SK-N-SH (cell line): ENCODE measurements at regions not wholly inside any gene's neighbourhood (a gene's known extent, or its start where the extent isn't known, plus 50 kb on each side); places are given as distances from the start of the nearest gene placed in this dataset.

ENCODE experiments used
- CTCF ChIA-PET: fragments of 300-600, 350-600 bp; formaldehyde crosslinking; extraction: SDS; loops from one replicate; lab custom pipeline; 2021; lab: Yijun Ruan, JAX
- POLR2A ChIA-PET: fragments of 350-600 bp; sonication (Branson Sonifier 250); formaldehyde crosslinking; extraction: SDS; loops from one replicate; lab custom pipeline; 2020; ENCODE audit warnings: antibody characterized with exemption, inconsistent platforms; lab: Yijun Ruan, JAX
- DNase-seq: peaks from one replicate; pipeline ENCODE4 v3.0.0; 2012
- H2AFZ ChIP-seq: fragments of 200-600 bp; sonication (generic); 2 replicates; pipeline ENCODE4 v1.8.1; 2016; ENCODE audit warnings: antibody characterized with exemption, mild to moderate bottlenecking, low read depth
- H3F3A ChIP-seq: fragments of 200-600 bp; sonication (generic); replicated peaks from 2 replicates; pipeline ENCODE3; 2016; ENCODE audit warnings: antibody characterized with exemption, mild to moderate bottlenecking; ENCODE audit not compliant: insufficient read depth
- H3K27ac ChIP-seq, 2 experiments: fragments of 200-500 bp in 1 of 2; fragments of 200-600 bp in 1 of 2; sonication (Bioruptor generic) in 1 of 2; sonication (generic), shearing (Covaris generic) in 1 of 2; 2 replicates each; pipeline versions ENCODE4 v1.5.1 to v1.6.1; 2014 to 2016; ENCODE audit warnings: low read depth in 2 of 2, inconsistent platforms in 1 of 2, low read length in 1 of 2, mild to moderate bottlenecking in 1 of 2, mixed read lengths in 1 of 2
- H3K27me3 ChIP-seq: fragments of 200-600 bp; sonication (generic), shearing (Covaris generic); 2 replicates; pipeline ENCODE4 v1.6.1; 2016; ENCODE audit warnings: mixed run types; ENCODE audit not compliant: insufficient read depth
- H3K36me3 ChIP-seq, 2 experiments: fragments of 200-500 bp in 1 of 2; fragments of 200-600 bp in 1 of 2; sonication (Bioruptor generic) in 1 of 2; sonication (generic) in 1 of 2; replicated peaks in 1 of 2; 2 replicates each; pipeline versions ENCODE3 to v1.5.1; 2014 to 2016; ENCODE audit warnings: low read length in 1 of 2, mild to moderate bottlenecking in 1 of 2; ENCODE audit not compliant: insufficient read depth in 2 of 2, control insufficient read depth in 1 of 2
- H3K4me1 ChIP-seq, 2 experiments: fragments of 200-500 bp in 1 of 2; fragments of 200-600 bp in 1 of 2; sonication (Bioruptor generic) in 1 of 2; sonication (generic), shearing (Covaris generic) in 1 of 2; 2 replicates each; pipeline versions ENCODE4 v1.5.1 to v1.6.1; 2014 to 2016; ENCODE audit warnings: low read depth in 1 of 2, low read length in 1 of 2, mixed run types in 1 of 2; ENCODE audit not compliant: insufficient read depth in 2 of 2, control insufficient read depth in 1 of 2
- H3K4me2 ChIP-seq: fragments of 200-600 bp; sonication (generic), shearing (Covaris generic); 2 replicates; pipeline ENCODE4 v1.6.1; 2017; ENCODE audit warnings: mixed run types
- H3K4me3 ChIP-seq, 2 experiments: fragments of 200-500 bp in 1 of 2; fragments of 200-600 bp in 1 of 2; sonication (Bioruptor generic) in 1 of 2; sonication (generic), shearing (Covaris generic) in 1 of 2; 2 replicates each; pipeline versions ENCODE4 v1.5.1 to v1.8.1; 2014 to 2016; ENCODE audit warnings: low read depth in 2 of 2, inconsistent platforms in 1 of 2, low read length in 1 of 2, mild to moderate bottlenecking in 1 of 2, mixed read lengths in 1 of 2, moderate library complexity in 1 of 2
- H3K79me2 ChIP-seq: fragments of 200-600 bp; sonication (generic); 2 replicates; pipeline ENCODE4 v1.8.1; 2017; ENCODE audit warnings: mild to moderate bottlenecking; ENCODE audit not compliant: insufficient read depth
- H3K9ac ChIP-seq: fragments of 200-600 bp; sonication (generic); 2 replicates; pipeline ENCODE4 v1.6.1; 2017; ENCODE audit warnings: mixed run types
- H3K9me2 ChIP-seq: fragments of 200-600 bp; sonication (generic); 2 replicates; pipeline ENCODE4 v1.6.1; 2017; ENCODE audit warnings: mixed run types
- H3K9me3 ChIP-seq: fragments of 200-600 bp; sonication (generic); 2 replicates; pipeline ENCODE4 v1.6.1; 2017; ENCODE audit warnings: mixed run types, mild to moderate bottlenecking, moderate library complexity
- H4K20me1 ChIP-seq: fragments of 200-600 bp; sonication (generic); 2 replicates; pipeline ENCODE4 v1.6.1; 2017; ENCODE audit warnings: mild to moderate bottlenecking, mixed run types; ENCODE audit not compliant: insufficient read depth
- EP300 ChIP-seq, 2 experiments: IDR thresholded peaks; 2 replicates each; pipeline versions ENCODE4 v1.4.0 to v1.6.1; 2012; ENCODE audit warnings: borderline replicate concordance in 1 of 2, low read depth in 1 of 2, low read length in 1 of 2
- EZH2phosphoT487 ChIP-seq: fragments of 200-600 bp; sonication (generic); IDR thresholded peaks from 2 replicates; pipeline ENCODE4 v1.6.1; 2017; ENCODE audit warnings: low read depth, mixed run types, mild to moderate bottlenecking, antibody characterized with exemption, moderate library complexity, borderline replicate concordance
- FOSL2 ChIP-seq: IDR thresholded peaks from 2 replicates; pipeline ENCODE4 v1.4.0; 2012; ENCODE audit warnings: low read depth, mild to moderate bottlenecking, moderate library complexity, borderline replicate concordance
- FOXJ3 ChIP-seq: sonication (generic); formaldehyde crosslinking; IDR thresholded peaks from 2 replicates; pipeline ENCODE4 v1.5.1; 2020; ENCODE audit warnings: mild to moderate bottlenecking, missing genetic modification reagents
- GABPA ChIP-seq: IDR thresholded peaks from 2 replicates; pipeline ENCODE4 v1.4.0; 2012; ENCODE audit warnings: low read depth, mild to moderate bottlenecking
- IRF3 ChIP-seq: fragments of 150-350 bp; IDR thresholded peaks from 2 replicates; pipeline ENCODE4 v1.6.1; 2016; ENCODE audit warnings: mild to moderate bottlenecking, low read depth, low read length
- MAX ChIP-seq: IDR thresholded peaks from 2 replicates; pipeline ENCODE4 v1.4.0; 2012; ENCODE audit warnings: low read depth
- MXI1 ChIP-seq: IDR thresholded peaks from 2 replicates; pipeline ENCODE4 v1.6.1; 2012; ENCODE audit warnings: mild to moderate bottlenecking, low read depth, low read length, improper control_type of control experiment
- NRF1 ChIP-seq: IDR thresholded peaks from 2 replicates; pipeline ENCODE4 v1.6.1; 2012; ENCODE audit warnings: low read depth, mild to moderate bottlenecking, low read length
- POLR2AphosphoS5 ChIP-seq: IDR thresholded peaks from 2 replicates; pipeline ENCODE4 v1.6.1; 2012; ENCODE audit warnings: low read depth, low read length
- SMC3 ChIP-seq: IDR thresholded peaks from 2 replicates; pipeline ENCODE4 v1.6.1; 2012; ENCODE audit warnings: low read depth, low read length, improper control_type of control experiment
- TCF12 ChIP-seq: IDR thresholded peaks from 2 replicates; pipeline ENCODE4 v1.4.0; 2012
- TEAD4 ChIP-seq: IDR thresholded peaks from 2 replicates; pipeline ENCODE4 v1.4.0; 2012; ENCODE audit warnings: mild to moderate bottlenecking, borderline replicate concordance; ENCODE audit not compliant: insufficient read depth
- WGBS: methylation state at CpG from one replicate; pipeline ENCODE4 v1.1.6; 2017; ENCODE audit warnings: low lambda C conversion rate; 5-methylcytosine and 5-hydroxymethylcytosine counted together
- TF ChIP-seq, protein P1 (sequence below): fragments of 200-600 bp; sonication (generic); IDR thresholded peaks from 2 replicates; pipeline ENCODE4 v1.6.1; 2017; ENCODE audit warnings: antibody characterized with exemption, mild to moderate bottlenecking, moderate library complexity
- TF ChIP-seq, protein P2 (sequence below): IDR thresholded peaks from 2 replicates; pipeline ENCODE4 v1.6.1; 2012; ENCODE audit warnings: mild to moderate bottlenecking, low read depth, low read length, moderate library complexity

- POLR2A ChIA-PET = no interaction called here
These were observed 698.2 kb downstream of the REEP3 start for GRCh38 chr10:64219271-64220025.

GRCh38 chr10:64234489-64234888, 713.3 kb downstream of the REEP3 start:
- Histone ChIP-seq H2AFZ (no peak overlapping the region), H3K27me3 (no peaks in the 10 kb centered on the region), H4K20me1 (no peaks in the 10 kb centered on the region), H3K36me3 (no peaks in the 10 kb centered on the region), H3F3A (no peaks in the 10 kb centered on the region), H3K27ac (no peak overlapping the region), H3K9ac (no peak overlapping the region), H3K4me1 (no peaks in the 10 kb centered on the region), H3K4me2 (no peak overlapping the region), H3K79me2 (no peaks in the 10 kb centered on the region), H3K9me2 (no peaks in the 10 kb centered on the region), H3K9me3 (no peaks in the 10 kb centered on the region), H3K4me3 (no peak overlapping the region)
- no peak for DNase-seq
- POLR2A ChIA-PET = no interaction called here
- CTCF ChIA-PET = no interaction called here
- TF ChIP-seq EZH2phosphoT487 = no peak
- TF ChIP-seq TCF12 = no peak
- no peak for TF ChIP-seq FOSL2
- no peak for TF ChIP-seq IRF3
- TF ChIP-seq, protein P1, sequence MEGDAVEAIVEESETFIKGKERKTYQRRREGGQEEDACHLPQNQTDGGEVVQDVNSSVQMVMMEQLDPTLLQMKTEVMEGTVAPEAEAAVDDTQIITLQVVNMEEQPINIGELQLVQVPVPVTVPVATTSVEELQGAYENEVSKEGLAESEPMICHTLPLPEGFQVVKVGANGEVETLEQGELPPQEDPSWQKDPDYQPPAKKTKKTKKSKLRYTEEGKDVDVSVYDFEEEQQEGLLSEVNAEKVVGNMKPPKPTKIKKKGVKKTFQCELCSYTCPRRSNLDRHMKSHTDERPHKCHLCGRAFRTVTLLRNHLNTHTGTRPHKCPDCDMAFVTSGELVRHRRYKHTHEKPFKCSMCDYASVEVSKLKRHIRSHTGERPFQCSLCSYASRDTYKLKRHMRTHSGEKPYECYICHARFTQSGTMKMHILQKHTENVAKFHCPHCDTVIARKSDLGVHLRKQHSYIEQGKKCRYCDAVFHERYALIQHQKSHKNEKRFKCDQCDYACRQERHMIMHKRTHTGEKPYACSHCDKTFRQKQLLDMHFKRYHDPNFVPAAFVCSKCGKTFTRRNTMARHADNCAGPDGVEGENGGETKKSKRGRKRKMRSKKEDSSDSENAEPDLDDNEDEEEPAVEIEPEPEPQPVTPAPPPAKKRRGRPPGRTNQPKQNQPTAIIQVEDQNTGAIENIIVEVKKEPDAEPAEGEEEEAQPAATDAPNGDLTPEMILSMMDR = no peak
- TF ChIP-seq MAX = no peak
- TF ChIP-seq MXI1 = no peak

More at GRCh38 chr10:64219271-64220025, 698.2 kb downstream of the REEP3 start:
- Histone ChIP-seq H3K9me2 (no peaks in the 10 kb centered on the region), H3K9ac (no peak overlapping the region), H3K4me1 (peaks cover 0 to 2% of the 10 kb centered on the region in 2 experiments; a peak in 1 of 4 replicates), H3K27me3 (no peaks in the 10 kb centered on the region), H3K9me3 (no peaks in the 10 kb centered on the region), H3K4me3 (no peak overlapping the region), H4K20me1 (no peaks in the 10 kb centered on the region), H3K4me2 (no peak overlapping the region), H3K79me2 (no peaks in the 10 kb centered on the region), H2AFZ (no peak overlapping the region), H3K27ac (no peak overlapping the region), H3F3A (no peaks in the 10 kb centered on the region), H3K36me3 (no peaks in the 10 kb centered on the region)
- TF ChIP-seq EP300 (IDR thresholded peaks at IDR 0.05; ENCODE audit: borderline replicate concordance in 1 of 2, low read depth in 1 of 2, low read length in 1 of 2) (no peak), POLR2AphosphoS5 (no peak), NRF1 (no peak), EZH2phosphoT487 (no peak), TEAD4 (no peak), FOXJ3 (CRISPR knock-in tag) (no peak), GABPA (no peak), SMC3 (no peak)
- TF ChIP-seq, protein P2, sequence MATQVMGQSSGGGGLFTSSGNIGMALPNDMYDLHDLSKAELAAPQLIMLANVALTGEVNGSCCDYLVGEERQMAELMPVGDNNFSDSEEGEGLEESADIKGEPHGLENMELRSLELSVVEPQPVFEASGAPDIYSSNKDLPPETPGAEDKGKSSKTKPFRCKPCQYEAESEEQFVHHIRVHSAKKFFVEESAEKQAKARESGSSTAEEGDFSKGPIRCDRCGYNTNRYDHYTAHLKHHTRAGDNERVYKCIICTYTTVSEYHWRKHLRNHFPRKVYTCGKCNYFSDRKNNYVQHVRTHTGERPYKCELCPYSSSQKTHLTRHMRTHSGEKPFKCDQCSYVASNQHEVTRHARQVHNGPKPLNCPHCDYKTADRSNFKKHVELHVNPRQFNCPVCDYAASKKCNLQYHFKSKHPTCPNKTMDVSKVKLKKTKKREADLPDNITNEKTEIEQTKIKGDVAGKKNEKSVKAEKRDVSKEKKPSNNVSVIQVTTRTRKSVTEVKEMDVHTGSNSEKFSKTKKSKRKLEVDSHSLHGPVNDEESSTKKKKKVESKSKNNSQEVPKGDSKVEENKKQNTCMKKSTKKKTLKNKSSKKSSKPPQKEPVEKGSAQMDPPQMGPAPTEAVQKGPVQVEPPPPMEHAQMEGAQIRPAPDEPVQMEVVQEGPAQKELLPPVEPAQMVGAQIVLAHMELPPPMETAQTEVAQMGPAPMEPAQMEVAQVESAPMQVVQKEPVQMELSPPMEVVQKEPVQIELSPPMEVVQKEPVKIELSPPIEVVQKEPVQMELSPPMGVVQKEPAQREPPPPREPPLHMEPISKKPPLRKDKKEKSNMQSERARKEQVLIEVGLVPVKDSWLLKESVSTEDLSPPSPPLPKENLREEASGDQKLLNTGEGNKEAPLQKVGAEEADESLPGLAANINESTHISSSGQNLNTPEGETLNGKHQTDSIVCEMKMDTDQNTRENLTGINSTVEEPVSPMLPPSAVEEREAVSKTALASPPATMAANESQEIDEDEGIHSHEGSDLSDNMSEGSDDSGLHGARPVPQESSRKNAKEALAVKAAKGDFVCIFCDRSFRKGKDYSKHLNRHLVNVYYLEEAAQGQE = no peak
- WGBS = 22% methylated on average over 6 of the region's 6 CpGs
- CTCF ChIA-PET = interaction anchor here (1.0 kb wide), 1 partner anchor 8 kb away, joined by 3 read pairs; no protein-coding TSS in a partner anchor
- no peak for DNase-seq
